Keratinocyte (primary cell): ENCODE measurements at regions not wholly inside any gene's neighbourhood (a gene's known extent, or its start where the extent isn't known, plus 50 kb on each side); places are given as distances from the start of the nearest gene placed in this dataset.

ENCODE experiments used
- DNase-seq: peaks from one replicate; pipeline ENCODE4 v3.0.0-alpha.2; 2011; ENCODE audit warnings: low read depth, missing footprints, low spot score
- FAIRE-seq: peaks from 2 replicates; lab custom pipeline; 2011; peaks lifted over from hg19 to GRCh38; lab: Jason Lieb, UNC
- H2AFZ ChIP-seq: 2 replicates; pipeline ENCODE4 v1.6.0; 2012; ENCODE audit warnings: low read length, control low read depth, inconsistent platforms; ENCODE audit not compliant: control insufficient read depth
- H3K27ac ChIP-seq: 2 replicates; pipeline ENCODE4 v1.5.1; 2011; ENCODE audit warnings: low read length; ENCODE audit not compliant: control insufficient read depth, insufficient read depth
- H3K27me3 ChIP-seq: 3 replicates; pipeline ENCODE4 v1.6.0; 2011; ENCODE audit warnings: low read length; ENCODE audit not compliant: control insufficient read depth, insufficient read depth; ENCODE audit errors: extremely low read depth
- H3K36me3 ChIP-seq, 2 experiments: 2 replicates in 1 of 2; 3 replicates in 1 of 2; pipeline ENCODE4 v1.5.1; 2011; ENCODE audit warnings: low read length in 2 of 2, mild to moderate bottlenecking in 1 of 2; ENCODE audit not compliant: control insufficient read depth in 2 of 2, insufficient read depth in 2 of 2; ENCODE audit errors: extremely low read depth in 1 of 2
- H3K4me1 ChIP-seq: 3 replicates; pipeline ENCODE4 v1.5.1; 2011; ENCODE audit warnings: low read length; ENCODE audit not compliant: control insufficient read depth, insufficient read depth; ENCODE audit errors: extremely low read depth
- H3K4me2 ChIP-seq: 3 replicates; pipeline ENCODE4 v1.6.0; 2011; ENCODE audit warnings: low read depth, low read length; ENCODE audit not compliant: control insufficient read depth, insufficient read depth; ENCODE audit errors: extremely low read depth
- H3K4me3 ChIP-seq, 3 experiments: fragments of 200-600 bp in 1 of 3; sonication (generic) in 1 of 3; 2 replicates in 2 of 3; 3 replicates in 1 of 3; pipeline ENCODE4 v1.5.1; 2011 to 2016; ENCODE audit warnings: low read length in 3 of 3, mild to moderate bottlenecking in 3 of 3, control low read depth in 2 of 3, inconsistent platforms in 1 of 3, low read depth in 1 of 3, mixed read lengths in 1 of 3, mixed run types in 1 of 3, moderate library complexity in 1 of 3; ENCODE audit not compliant: control insufficient read depth in 2 of 3, insufficient read depth in 2 of 3; ENCODE audit errors: extremely low read depth in 1 of 3
- H3K79me2 ChIP-seq: 2 replicates; pipeline ENCODE4 v1.6.0; 2012; ENCODE audit warnings: low read length; ENCODE audit not compliant: control insufficient read depth, insufficient read depth
- H3K9ac ChIP-seq: 3 replicates; pipeline ENCODE4 v1.6.0; 2011; ENCODE audit warnings: low read length; ENCODE audit not compliant: control insufficient read depth, insufficient read depth; ENCODE audit errors: extremely low read depth
- H3K9me1 ChIP-seq: 3 replicates; pipeline ENCODE4 v1.6.0; 2011; ENCODE audit warnings: low read length; ENCODE audit not compliant: control insufficient read depth, insufficient read depth; ENCODE audit errors: extremely low read depth
- H3K9me3 ChIP-seq: 2 replicates; pipeline ENCODE4 v1.5.1; 2012; ENCODE audit warnings: low read depth, low read length; ENCODE audit not compliant: control insufficient read depth
- H4K20me1 ChIP-seq: 3 replicates; pipeline ENCODE4 v1.6.0; 2011; ENCODE audit warnings: low read length; ENCODE audit not compliant: control insufficient read depth, insufficient read depth; ENCODE audit errors: extremely low read depth
- CTCF ChIP-seq, 3 experiments: IDR thresholded peaks in 1 of 3; conservative IDR thresholded peaks in 1 of 3; optimal IDR thresholded peaks in 1 of 3; 2 replicates in 2 of 3; 3 replicates in 1 of 3; pipeline versions ENCODE3 to v1.5.1; 2011; ENCODE audit warnings: low read length in 3 of 3, mild to moderate bottlenecking in 3 of 3, moderate library complexity in 2 of 3, control low read depth in 1 of 3, inconsistent platforms in 1 of 3; ENCODE audit not compliant: insufficient read depth in 2 of 3; ENCODE audit errors: extremely low read depth in 1 of 3
- EZH2 ChIP-seq: IDR thresholded peaks from one replicate; pipeline ENCODE4 v1.6.1; 2012; ENCODE audit warnings: inconsistent platforms, mild to moderate bottlenecking, low read length, moderate library complexity
- dilution Hi-C: fragments of 300-500 bp; cut with MboI; formaldehyde crosslinking; loops from one replicate; pipeline ENCODE4 v1.7.0; 2020; ENCODE audit warnings: low sequenced_read_pairs; ENCODE audit not compliant: extremely low pct_ligation_motif_present

- no peaks in the 10 kb centered on the region for H3K36me3 ChIP-seq
- H3K27ac ChIP-seq: no peak overlapping the region
- no peaks in the 10 kb centered on the region for H3K79me2 ChIP-seq
- H2AFZ ChIP-seq: no peak overlapping the region
- TF ChIP-seq EZH2 (no peak), CTCF (optimal IDR thresholded peaks at IDR 0.05 in 1 of 3, IDR thresholded peaks at IDR 0.05 in 1 of 3, conservative IDR thresholded peaks at IDR 0.05 in 1 of 3; ENCODE audit: extremely low read depth in 1 of 3, insufficient read depth in 2 of 3, low read length in 3 of 3) (no peak)
- no peaks in the 10 kb centered on the region for H4K20me1 ChIP-seq
- H3K4me2 ChIP-seq: no peak overlapping the region
- dilution Hi-C loops: no loop called here
- H3K9me3 ChIP-seq: no peaks in the 10 kb centered on the region
- H3K9me1 ChIP-seq: no peaks in the 10 kb centered on the region
- H3K4me3 ChIP-seq: no peak overlapping the region
- no peak for DNase-seq
- H3K9ac ChIP-seq: no peak overlapping the region
- H3K4me1 ChIP-seq: no peaks in the 10 kb centered on the region
- no peak for FAIRE-seq
- H3K27me3 ChIP-seq: no peaks in the 10 kb centered on the region
Measured at GRCh38 chr20:20926222-20926905, 179.8 kb downstream of the LINC00237 start.

- no peaks in the 10 kb centered on the region for H3K36me3 ChIP-seq
- no peak for TF ChIP-seq EZH2
- no peaks in the 10 kb centered on the region for H3K79me2 ChIP-seq
- H3K4me2 ChIP-seq: no peak overlapping the region
- H3K9me1 ChIP-seq: no peaks in the 10 kb centered on the region
- H3K4me1 ChIP-seq: no peaks in the 10 kb centered on the region
- dilution Hi-C loops: no loop called here
- no peaks in the 10 kb centered on the region for H4K20me1 ChIP-seq
- H3K9me3 ChIP-seq: no peaks in the 10 kb centered on the region
- no peak overlapping the region for H3K4me3 ChIP-seq
- no peak for FAIRE-seq
- H2AFZ ChIP-seq: no peak overlapping the region
- H3K9ac ChIP-seq: no peak overlapping the region
- no peak for DNase-seq
- H3K27ac ChIP-seq: no peak overlapping the region
- H3K27me3 ChIP-seq: no peaks in the 10 kb centered on the region
Measured at GRCh38 chr20:20920433-20920832, 185.7 kb downstream of the LINC00237 start.

- Histone ChIP-seq H3K9me1 (no peaks in the 10 kb centered on the region), H3K4me1 (no peaks in the 10 kb centered on the region), H3K36me3 (no peaks in the 10 kb centered on the region), H4K20me1 (no peaks in the 10 kb centered on the region), H3K9me3 (no peaks in the 10 kb centered on the region), H3K27ac (no peak overlapping the region), H3K79me2 (no peaks in the 10 kb centered on the region), H3K27me3 (no peaks in the 10 kb centered on the region), H3K9ac (no peak overlapping the region), H2AFZ (no peak overlapping the region), H3K4me2 (no peak overlapping the region), H3K4me3 (no peak overlapping the region)
- DNase-seq (no peak), FAIRE-seq (no peak)
- TF ChIP-seq CTCF (optimal IDR thresholded peaks at IDR 0.05 in 1 of 3, IDR thresholded peaks at IDR 0.05 in 1 of 3, conservative IDR thresholded peaks at IDR 0.05 in 1 of 3; ENCODE audit: extremely low read depth in 1 of 3, insufficient read depth in 2 of 3, low read length in 3 of 3) (no peak), EZH2 (no peak)
- dilution Hi-C loops: no loop called here
Measured at GRCh38 chr20:20915844-20916243, 190.3 kb downstream of the LINC00237 start.
